HG03354 (cell line): ENCODE measurements at regions not wholly inside any gene's neighbourhood (a gene's known extent, or its start where the extent isn't known, plus 50 kb on each side); places are given as distances from the start of the nearest gene placed in this dataset.
"Not testable (repeated sequence)": the region's sequence is repeated elsewhere in the genome, so short reads cannot be mapped to it uniquely, and the experiment has no call there.

Experiments
- ATAC-seq: cut with Tn5 transposase; IDR thresholded peaks from one replicate; pipeline ENCODE4 v1.9.1; 2021; ENCODE audit warnings: mild to moderate bottlenecking; ENCODE audit not compliant: unreplicated experiment, poor library complexity, severe bottlenecking

DNA sequence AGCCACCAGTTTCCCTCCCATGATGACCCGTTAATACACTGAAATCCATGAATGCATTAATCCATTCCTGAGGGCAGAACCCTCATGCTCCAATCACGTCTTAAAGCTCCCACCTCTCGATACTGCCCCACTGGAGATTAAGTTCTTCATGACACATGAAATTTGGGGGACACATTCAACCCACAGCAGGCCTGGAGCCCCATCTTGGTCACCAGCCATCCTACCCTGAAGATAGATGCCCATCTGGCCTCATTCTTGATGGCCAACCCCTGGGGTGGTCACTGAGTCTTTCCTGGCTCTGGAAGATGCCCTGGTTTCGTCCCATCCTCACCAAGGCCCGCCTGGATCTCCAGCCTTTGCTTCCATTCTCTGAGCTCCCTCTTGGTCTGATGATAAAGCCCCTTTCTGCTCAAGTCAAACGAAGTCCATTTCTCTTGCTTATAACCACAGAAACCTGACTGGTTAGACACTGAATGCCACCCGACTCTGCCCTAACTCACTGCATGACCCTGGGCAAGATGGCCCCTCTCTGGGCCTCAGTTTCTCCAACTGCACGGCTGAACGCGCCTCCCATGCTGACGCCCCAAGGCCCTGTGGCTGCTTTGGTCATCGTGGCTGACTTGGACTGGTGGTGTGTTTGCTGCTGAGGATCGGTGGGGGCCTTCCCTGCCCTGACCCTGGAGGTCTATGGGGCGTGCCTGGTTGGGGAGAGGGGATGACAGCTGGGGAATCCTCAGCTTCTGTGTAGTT is 138.4 kb upstream of the IER5L start:
- no peak for ATAC-seq

DNA sequence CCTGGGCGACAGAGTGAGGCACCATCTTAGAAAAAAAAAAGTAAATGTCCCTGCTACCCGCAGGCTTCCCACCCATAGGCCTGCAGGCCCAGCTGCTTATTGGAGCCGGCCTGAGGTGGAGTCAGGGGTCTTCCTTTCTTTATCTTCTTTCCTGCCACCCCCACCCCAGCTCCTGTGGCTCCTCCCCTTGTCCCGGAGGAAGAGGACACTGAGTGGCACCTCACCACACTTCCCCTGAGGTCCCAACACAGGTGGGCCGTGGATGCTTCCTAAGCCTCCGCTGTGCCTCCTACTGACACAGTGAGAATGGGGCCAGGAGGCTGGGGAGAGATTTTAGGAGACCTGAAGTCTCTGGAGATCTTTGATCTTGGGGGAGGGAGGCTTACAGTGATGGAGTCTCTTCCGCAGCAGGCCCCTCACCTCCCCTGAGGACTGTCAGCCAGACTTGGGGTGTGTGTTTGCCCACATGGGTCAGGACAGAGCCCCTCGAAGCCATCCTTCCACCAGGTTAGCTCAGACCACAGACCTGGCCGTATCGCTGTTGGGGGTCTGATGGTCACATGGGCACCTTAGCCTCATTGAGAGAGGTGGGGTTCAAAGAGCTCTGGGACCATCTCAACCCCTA is 135.4 kb upstream of the IER5L start:
- ATAC-seq, result no peak

DNA sequence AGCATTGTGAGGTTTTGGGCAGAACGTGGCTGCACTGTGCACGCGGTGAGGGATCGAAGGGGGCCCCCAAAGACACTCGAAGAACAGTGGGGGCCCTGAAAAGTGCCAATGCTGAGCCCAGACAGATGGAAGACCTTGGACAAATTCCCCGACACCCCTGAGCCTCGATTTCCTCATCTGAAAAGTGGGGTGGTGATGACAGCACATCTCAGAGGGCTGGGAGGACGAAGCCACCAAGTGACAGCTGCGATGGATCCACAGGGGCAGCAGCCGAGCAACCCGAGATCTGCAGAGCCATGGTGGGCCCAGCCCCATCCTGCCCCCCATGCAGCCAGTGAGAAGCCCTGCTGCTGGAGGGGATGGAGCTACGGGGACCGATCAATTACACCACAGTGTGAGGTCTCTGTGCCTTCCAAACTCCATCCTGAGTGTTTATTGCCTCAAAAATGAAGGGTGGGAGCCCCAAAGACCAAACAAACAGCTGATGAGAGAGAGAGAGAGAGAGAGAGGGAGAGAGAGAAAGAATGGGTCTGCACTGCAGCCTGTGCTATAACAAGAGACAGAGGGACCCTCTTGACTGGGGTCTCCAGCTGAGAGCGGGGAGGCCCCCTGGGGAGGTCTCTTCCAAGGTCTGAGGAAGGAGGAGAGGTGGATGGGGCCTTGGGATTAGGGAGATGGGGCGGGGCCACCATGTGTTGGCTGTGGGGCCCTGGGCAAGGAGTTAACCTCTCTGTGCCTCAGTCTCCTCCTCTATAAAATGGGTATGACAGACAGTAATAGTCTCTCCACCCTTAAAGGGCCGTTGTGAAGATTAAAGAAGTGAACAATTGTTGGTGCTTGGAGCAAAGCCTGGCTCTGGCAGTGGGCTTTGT is 134.4 kb upstream of the IER5L start:
- no peak for ATAC-seq

GRCh38 chr9:129311643-129312042 is 133.6 kb upstream of the IER5L start:
- ATAC-seq, result no peak

- ATAC-seq, result no peak
These were observed 132.7 kb upstream of the IER5L start for GRCh38 chr9:129310666-129311350.

DNA sequence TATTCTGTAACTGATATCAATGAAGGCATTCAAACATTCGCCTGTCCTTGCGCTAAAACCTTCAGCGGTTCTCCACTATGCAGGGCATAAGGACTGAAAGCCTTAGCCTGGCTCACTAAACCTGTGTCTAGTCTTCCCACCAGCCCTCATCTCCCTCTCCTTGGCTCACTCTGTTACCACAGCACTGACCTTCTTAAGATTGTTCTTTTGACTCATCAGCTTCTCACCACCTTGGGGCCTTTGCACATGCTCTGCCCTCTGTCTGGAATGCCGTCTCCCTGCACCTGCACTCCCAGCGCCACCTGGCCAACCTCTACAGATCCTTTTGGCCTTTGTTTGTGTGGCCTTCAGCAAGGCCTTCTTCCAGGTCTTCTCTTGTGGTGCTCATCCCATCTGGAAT is 131.8 kb upstream of the IER5L start:
- no peak for ATAC-seq

DNA sequence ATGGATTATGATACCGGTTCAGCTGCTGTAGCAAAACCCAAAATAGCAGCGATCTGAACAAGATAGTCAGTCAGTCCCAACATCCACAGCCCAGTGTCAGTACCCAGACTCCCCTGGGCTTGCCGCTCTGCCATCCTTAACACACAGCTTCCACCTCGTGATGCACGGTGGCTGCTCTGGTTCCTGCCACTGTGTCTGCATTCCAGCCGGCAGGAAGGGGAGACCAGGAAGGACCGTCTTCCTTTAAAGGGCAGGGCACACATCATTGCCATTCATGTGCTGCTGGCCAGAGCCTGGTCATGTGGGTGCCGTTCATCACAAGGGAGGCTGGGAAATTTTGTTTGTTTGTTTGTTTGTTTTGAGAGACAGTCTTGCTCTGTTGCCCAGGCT is 131.0 kb upstream of the IER5L start:
- ATAC-seq, result no peak

- ATAC-seq, result no peak
These were observed 129.3 kb upstream of the IER5L start for GRCh38 chr9:129307227-129307970.

DNA sequence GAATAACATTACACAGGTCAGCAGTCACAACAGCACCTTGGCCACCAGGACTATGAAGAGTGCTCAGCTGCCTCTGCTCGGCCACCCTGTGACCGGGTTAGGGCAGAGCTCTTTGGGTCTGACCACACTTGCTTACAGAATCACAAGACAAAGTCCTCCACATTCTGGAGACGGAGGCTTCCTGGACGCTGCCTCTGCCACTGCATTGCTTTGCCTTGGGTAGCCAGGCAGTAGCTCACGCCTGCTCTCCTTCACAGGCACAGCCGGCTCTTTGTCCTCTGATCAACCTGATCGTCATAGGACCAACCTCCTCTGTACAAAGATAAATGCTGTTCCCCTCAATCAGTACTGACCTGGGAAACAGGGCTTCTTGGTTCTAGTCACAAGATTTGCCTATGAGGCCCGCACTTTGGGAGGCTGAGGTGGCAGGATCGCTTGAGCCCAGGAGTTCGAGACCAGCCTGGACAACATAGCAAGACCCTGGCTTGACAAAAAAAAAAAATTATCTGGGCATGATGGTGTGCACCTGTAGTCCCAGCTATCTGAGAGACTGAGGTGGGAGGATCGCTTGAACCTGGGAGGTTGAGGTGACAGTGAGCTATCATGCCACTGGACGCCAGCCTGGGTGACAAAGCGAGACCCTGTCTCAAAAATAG is 128.4 kb upstream of the IER5L start:
- ATAC-seq, result no peak

GRCh38 chr9:129305246-129305645 is 127.2 kb upstream of the IER5L start:
- no peak for ATAC-seq

DNA sequence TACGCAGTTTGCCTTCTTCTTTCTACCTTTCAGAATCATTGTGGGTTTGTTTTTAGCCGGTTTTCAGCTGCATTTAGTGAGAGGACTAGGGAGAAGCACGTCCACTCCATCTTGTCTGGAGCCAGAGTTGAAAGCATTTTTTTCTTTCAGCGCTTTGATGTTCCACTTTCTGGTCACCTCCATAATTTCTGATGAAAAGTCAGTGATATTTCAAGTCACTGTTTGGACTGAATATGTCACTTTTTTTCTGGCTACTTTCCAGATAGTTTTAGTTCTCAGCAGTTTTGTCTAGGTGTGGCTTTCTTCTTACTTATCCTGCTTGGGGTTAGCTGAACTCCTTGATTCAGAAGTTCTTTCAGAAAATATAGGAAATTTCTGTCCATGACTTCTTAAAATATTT is 123.9 kb upstream of the IER5L start:
- ATAC-seq, result no peak

- ATAC-seq, result not testable (repeated sequence)
These were observed 118.1 kb upstream of the IER5L start for GRCh38 chr9:129296195-129296594.

- ATAC-seq, result no peak
These were observed 113.0 kb upstream of the IER5L start for GRCh38 chr9:129291041-129291501.

DNA sequence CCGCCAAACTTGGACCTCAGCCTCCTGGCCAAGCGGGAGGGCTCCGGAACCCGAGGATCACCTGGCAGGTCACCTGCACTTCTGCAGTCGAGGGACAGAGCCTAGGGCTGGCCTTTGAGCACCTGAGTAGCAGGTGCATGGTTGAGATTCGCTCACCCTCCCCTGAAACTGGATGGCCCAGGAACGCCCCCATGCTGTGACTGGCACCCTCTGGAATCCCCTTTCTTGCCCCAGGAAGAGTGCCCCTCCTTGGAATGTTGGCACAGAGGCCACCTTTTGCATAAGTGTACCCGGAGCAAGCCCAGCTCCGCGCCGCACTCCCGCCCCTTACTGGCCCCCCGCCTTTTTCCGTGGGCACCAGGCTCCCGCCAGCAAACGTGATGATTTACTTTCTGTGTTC is 112.5 kb upstream of the IER5L start:
- ATAC-seq, result no peak

DNA sequence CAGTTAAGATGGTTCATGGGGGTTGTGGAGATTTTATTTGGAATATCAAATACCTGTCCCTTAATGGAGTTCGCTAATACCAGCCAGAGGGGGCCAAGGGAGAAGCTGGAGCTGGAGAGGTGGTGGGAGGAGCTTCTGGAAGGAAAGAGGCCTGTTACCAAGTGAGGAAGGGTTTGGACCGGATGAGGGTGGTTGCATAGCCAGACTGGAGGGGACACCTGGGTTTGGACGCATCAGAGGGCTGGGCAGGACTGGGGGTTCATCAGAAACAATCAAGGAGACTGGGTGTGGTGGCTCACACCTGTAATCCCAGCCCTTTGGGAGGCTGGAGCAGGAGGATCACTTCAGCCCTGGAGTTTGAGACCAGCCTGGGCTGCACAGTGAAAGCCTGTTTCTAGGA is 111.8 kb upstream of the IER5L start:
- no peak for ATAC-seq

DNA sequence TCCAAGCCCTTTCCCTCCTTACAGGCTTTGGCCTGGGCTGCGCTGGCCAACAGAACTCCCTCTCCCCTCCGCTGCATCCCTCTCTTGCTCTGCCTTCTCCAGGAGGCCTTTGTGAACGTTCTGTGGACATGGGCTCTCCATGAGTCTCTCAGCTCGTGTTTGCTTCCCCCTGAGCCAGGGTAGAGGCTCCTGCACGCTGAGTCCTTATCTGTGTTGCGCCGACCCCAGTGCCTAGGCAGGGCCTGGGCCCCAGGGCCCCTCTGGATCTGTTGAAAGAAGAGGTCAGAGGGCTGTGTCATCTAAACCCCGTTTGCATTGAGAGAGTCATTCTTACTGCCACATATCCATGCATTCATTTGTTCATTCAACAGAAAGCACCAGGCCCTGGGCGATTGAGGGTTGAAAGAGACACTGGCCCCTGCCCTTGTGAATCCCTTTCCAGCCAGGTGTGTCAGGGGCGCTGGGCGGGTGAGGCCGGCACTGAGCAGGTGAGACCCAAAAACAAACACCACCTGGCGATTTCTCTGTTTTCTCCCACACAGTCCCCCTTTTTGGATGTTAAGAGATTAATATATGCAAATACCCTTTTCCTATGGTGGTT is 111.2 kb upstream of the IER5L start:
- no peak for ATAC-seq

DNA sequence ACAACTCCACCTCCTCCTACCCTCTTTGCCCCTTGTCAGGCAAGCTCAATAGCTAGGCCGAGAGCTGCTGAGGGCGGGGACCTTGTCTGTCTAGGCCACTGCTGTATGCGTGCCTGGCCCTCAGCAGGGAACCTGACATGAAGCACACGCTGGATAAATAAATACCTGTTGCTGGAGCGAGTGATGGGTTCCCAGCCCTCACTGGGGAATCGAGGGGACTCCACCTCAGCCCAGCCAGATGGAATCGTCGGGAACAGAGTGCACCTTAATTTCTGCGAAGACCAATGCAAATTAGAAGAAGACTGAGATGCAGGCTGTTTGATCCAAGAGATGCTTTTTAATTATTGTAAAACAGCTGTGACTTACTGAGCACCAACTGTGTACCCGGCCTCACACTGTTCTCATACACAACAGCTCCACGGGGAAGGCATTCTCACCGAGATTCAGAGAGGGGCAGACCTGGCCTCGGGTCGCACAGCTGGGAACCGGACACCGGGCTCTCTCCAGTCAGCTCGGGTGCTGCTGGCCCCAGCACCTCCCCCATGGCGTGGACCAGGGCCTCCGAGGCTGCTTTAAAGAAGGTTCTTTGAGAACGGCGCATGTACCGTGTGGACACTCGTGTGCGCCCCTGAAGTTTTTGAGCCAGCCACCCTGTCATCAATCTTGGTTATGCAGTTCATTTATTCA is 109.7 kb upstream of the IER5L start:
- ATAC-seq, result no peak
